ENCODE measurements at regions not wholly inside any gene's neighbourhood (a gene's known extent, or its start where the extent isn't known, plus 50 kb on each side); places are given as distances from the start of the nearest gene placed in this dataset.

DNA sequence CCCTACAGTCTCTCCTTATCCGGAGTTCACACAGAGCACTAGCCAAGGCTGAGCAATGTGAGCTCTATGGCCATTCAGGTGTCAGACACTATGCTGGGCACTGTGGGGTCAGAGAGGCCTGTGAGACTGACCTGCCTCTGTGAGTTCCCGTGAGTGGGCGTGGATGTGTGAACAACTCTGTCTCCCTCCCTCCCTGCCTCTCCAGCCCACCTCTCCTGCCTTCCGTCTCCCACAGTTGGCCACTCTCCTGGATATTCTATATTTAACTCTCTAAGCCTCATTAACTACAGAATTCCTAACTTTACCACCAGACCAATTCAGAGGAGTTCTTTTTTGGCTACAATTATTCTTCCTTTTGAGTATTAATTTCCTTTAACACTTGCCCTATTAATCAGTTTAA is 191.6 kb upstream of the NCAM1 start:
- Histone ChIP-seq H3K9me3 (ENCODE audit: control extremely low read depth in 1 of 5, control insufficient read depth in 4 of 5, insufficient read depth in 2 of 5, low read depth in 1 of 5, low read length in 4 of 5) (peaks cover 0 to 1% (median 0%) of the 10 kb centered on the region in 5 experiments), H3K27ac (ENCODE audit: insufficient read depth in 1 of 2, low read depth in 1 of 2, low read length in 2 of 2, poor library complexity in 1 of 2, severe bottlenecking in 2 of 2) (no peak overlapping the region), H3K36me3 (ENCODE audit: control insufficient read depth in 4 of 4, insufficient read depth in 4 of 4, low read length in 3 of 4) (no peaks in the 10 kb centered on the region), H3K27me3 (replicated peaks in 2 of 5; ENCODE audit: control insufficient read depth in 4 of 5, insufficient read depth in 5 of 5, low read length in 4 of 5) (peaks cover 0 to 5% (median 0%) of the 10 kb centered on the region in 5 experiments), H3K4me1 (ENCODE audit: control extremely low read depth in 1 of 4, control insufficient read depth in 4 of 4, insufficient read depth in 4 of 4, low read length in 3 of 4) (peaks cover 0 to 4% (median 0%) of the 10 kb centered on the region in 4 experiments), H3K4me3 (ENCODE audit: control insufficient read depth in 1 of 7, extremely low read depth in 1 of 7, insufficient read depth in 4 of 7, low read depth in 2 of 7, low read length in 6 of 7) (no peak overlapping the region)
- CTCF ChIA-PET = interaction anchor here (1.1 kb wide), 1 partner anchor 12 kb away, joined by 4 read pairs; no protein-coding TSS in a partner anchor
- POLR2A ChIA-PET = no interaction called here
- no peak for DNase-seq
- 100% methylated on average over 4 of the region's 4 CpGs for WGBS (ENCODE audit: insufficient coverage)

DNA sequence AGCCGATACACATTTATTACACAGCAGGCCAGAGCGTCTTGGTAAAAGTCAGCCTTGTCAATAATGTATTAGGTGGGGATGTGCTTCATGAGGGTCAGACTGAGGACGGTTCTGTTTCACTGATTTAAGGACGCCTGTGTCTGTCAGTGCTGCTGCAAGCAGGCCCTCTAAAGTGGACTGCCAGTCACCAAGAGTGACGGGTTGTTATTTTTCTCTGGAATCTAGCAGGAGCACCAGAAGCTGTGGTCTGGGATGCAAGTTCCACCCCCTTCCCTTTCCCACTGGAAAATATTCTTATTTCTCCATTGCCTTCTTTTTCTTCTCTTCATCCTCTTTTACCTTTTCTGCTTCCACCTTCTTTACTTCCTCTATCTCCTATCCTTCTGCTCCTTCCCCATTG is 191.2 kb upstream of the NCAM1 start:
- CTCF ChIA-PET = no interaction called here
- DNase-seq = no peak
- no peaks in the 10 kb centered on the region for H3K9me3 ChIP-seq (ENCODE audit: control extremely low read depth in 1 of 5, control insufficient read depth in 4 of 5, insufficient read depth in 2 of 5, low read depth in 1 of 5, low read length in 4 of 5)
- WGBS (ENCODE audit: insufficient coverage) = 97% methylated on average over 3 of the region's 5 CpGs
- POLR2A ChIA-PET = no interaction called here
- H3K36me3 ChIP-seq (ENCODE audit: control insufficient read depth in 4 of 4, insufficient read depth in 4 of 4, low read length in 3 of 4) = no peaks in the 10 kb centered on the region
- no peak overlapping the region for H3K27ac ChIP-seq (ENCODE audit: insufficient read depth in 1 of 2, low read depth in 1 of 2, low read length in 2 of 2, poor library complexity in 1 of 2, severe bottlenecking in 2 of 2)
- peaks cover 0 to 4% (median 0%) of the 10 kb centered on the region in 4 experiments for H3K4me1 ChIP-seq (ENCODE audit: control extremely low read depth in 1 of 4, control insufficient read depth in 4 of 4, insufficient read depth in 4 of 4, low read length in 3 of 4)
- no peak overlapping the region for H3K4me3 ChIP-seq (ENCODE audit: control insufficient read depth in 1 of 7, extremely low read depth in 1 of 7, insufficient read depth in 4 of 7, low read depth in 2 of 7, low read length in 6 of 7)
- peaks cover 0 to 5% (median 0%) of the 10 kb centered on the region in 5 experiments for H3K27me3 ChIP-seq (replicated peaks in 2 of 5; ENCODE audit: control insufficient read depth in 4 of 5, insufficient read depth in 5 of 5, low read length in 4 of 5)

DNA sequence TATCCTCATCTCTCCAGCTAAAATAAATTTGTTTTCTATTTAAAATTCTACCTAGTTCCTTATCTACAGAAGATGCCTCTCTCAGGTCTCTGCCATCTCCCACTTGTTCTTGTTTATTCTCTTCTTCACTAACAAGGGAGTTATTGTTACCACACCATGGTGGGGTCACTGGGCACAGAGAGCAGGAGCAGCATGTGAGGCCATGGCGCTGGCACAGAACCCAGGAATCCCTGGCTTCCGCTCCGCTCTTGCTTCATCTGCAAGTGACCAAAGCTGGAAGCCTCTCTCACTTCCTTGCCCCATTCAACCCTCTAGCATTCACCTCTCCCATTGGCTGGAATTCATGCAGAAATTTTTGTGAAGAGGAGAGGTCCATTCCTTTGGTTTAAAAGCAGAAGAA is 190.7 kb upstream of the NCAM1 start:
- peaks cover 0 to 4% (median 0%) of the 10 kb centered on the region in 4 experiments for H3K4me1 ChIP-seq (ENCODE audit: control extremely low read depth in 1 of 4, control insufficient read depth in 4 of 4, insufficient read depth in 4 of 4, low read length in 3 of 4)
- no peaks in the 10 kb centered on the region for H3K36me3 ChIP-seq (ENCODE audit: control insufficient read depth in 4 of 4, insufficient read depth in 4 of 4, low read length in 3 of 4)
- no peak overlapping the region for H3K4me3 ChIP-seq (ENCODE audit: control insufficient read depth in 1 of 7, extremely low read depth in 1 of 7, insufficient read depth in 4 of 7, low read depth in 2 of 7, low read length in 6 of 7)
- DNase-seq = no peak
- H3K9me3 ChIP-seq (ENCODE audit: control extremely low read depth in 1 of 5, control insufficient read depth in 4 of 5, insufficient read depth in 2 of 5, low read depth in 1 of 5, low read length in 4 of 5) = no peaks in the 10 kb centered on the region
- peaks cover 0 to 5% (median 0%) of the 10 kb centered on the region in 5 experiments for H3K27me3 ChIP-seq (replicated peaks in 2 of 5; ENCODE audit: control insufficient read depth in 4 of 5, insufficient read depth in 5 of 5, low read length in 4 of 5)
- no peak overlapping the region for H3K27ac ChIP-seq (ENCODE audit: insufficient read depth in 1 of 2, low read depth in 1 of 2, low read length in 2 of 2, poor library complexity in 1 of 2, severe bottlenecking in 2 of 2)
- WGBS (ENCODE audit: insufficient coverage) = 100% methylated on average over 2 of the region's 3 CpGs
- CTCF ChIA-PET = no interaction called here
- POLR2A ChIA-PET = no interaction called here

DNA sequence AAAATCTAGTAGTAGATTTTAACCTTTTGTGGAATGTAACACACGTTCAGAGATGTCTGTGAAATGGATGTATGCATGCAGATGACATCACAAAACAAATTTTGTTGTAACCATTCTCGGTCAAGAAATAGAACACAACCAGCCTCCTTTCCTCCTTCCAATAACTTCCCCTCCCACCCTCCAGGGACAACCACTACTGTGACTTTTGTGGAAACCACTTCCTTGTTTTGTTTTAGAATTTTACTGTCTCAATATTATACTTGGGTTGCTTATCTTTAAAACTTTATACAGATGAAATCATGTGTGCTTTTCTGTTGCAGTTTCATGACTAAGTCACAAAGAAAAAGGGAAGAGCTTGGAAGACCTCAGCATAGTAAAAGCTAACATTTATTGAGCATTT is 189.4 kb upstream of the NCAM1 start:
- H3K9me3 ChIP-seq (ENCODE audit: control extremely low read depth in 1 of 5, control insufficient read depth in 4 of 5, insufficient read depth in 2 of 5, low read depth in 1 of 5, low read length in 4 of 5) = no peaks in the 10 kb centered on the region
- no peak overlapping the region for H3K27ac ChIP-seq (ENCODE audit: insufficient read depth in 1 of 2, low read depth in 1 of 2, low read length in 2 of 2, poor library complexity in 1 of 2, severe bottlenecking in 2 of 2)
- DNase-seq = peak in 2 of 3 donors; percentile 27 to 30
- H3K4me1 ChIP-seq (ENCODE audit: control extremely low read depth in 1 of 4, control insufficient read depth in 4 of 4, insufficient read depth in 4 of 4, low read length in 3 of 4) = peaks cover 0 to 4% (median 0%) of the 10 kb centered on the region in 4 experiments
- ChIA-PET POLR2A (no interaction called here), CTCF (no interaction called here)
- H3K36me3 ChIP-seq (ENCODE audit: control insufficient read depth in 4 of 4, insufficient read depth in 4 of 4, low read length in 3 of 4) = no peaks in the 10 kb centered on the region
- H3K4me3 ChIP-seq (ENCODE audit: control insufficient read depth in 1 of 7, extremely low read depth in 1 of 7, insufficient read depth in 4 of 7, low read depth in 2 of 7, low read length in 6 of 7) = no peak overlapping the region
- WGBS (ENCODE audit: insufficient coverage) = no CpG with 5 or more reads among the region's 2 CpGs
- H3K27me3 ChIP-seq (replicated peaks in 2 of 5; ENCODE audit: control insufficient read depth in 4 of 5, insufficient read depth in 5 of 5, low read length in 4 of 5) = peaks cover 0 to 5% (median 0%) of the 10 kb centered on the region in 5 experiments

DNA sequence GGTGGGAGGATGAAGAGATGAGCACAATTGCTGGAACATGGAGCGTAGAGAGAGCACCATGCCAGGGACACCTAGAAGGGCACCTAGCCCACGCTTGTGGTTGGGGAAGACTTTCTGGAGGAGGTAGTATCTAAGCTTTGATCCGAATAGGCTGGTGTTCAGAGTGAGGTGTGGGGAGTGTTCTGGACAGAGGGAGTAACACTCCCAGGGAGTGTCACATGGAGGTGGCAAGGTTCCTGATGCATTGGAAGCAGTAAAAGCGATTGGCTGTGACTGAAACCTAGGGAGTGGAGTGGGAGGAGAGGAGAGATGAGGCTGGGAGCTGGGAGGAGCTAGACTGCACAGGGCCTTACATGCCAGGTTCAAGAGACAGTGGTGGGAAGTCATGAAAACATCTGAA is 188.0 kb upstream of the NCAM1 start:
- no peak for DNase-seq
- POLR2A ChIA-PET = no interaction called here
- H3K4me1 ChIP-seq (ENCODE audit: control extremely low read depth in 1 of 4, control insufficient read depth in 4 of 4, insufficient read depth in 4 of 4, low read length in 3 of 4) = peaks cover 0 to 4% (median 0%) of the 10 kb centered on the region in 4 experiments
- 100% methylated on average over 4 of the region's 4 CpGs for WGBS (ENCODE audit: insufficient coverage)
- no peaks in the 10 kb centered on the region for H3K36me3 ChIP-seq (ENCODE audit: control insufficient read depth in 4 of 4, insufficient read depth in 4 of 4, low read length in 3 of 4)
- H3K27me3 ChIP-seq (replicated peaks in 2 of 5; ENCODE audit: control insufficient read depth in 4 of 5, insufficient read depth in 5 of 5, low read length in 4 of 5) = peaks cover 0 to 5% (median 0%) of the 10 kb centered on the region in 5 experiments
- no peaks in the 10 kb centered on the region for H3K9me3 ChIP-seq (ENCODE audit: control extremely low read depth in 1 of 5, control insufficient read depth in 4 of 5, insufficient read depth in 2 of 5, low read depth in 1 of 5, low read length in 4 of 5)
- H3K27ac ChIP-seq (ENCODE audit: insufficient read depth in 1 of 2, low read depth in 1 of 2, low read length in 2 of 2, poor library complexity in 1 of 2, severe bottlenecking in 2 of 2) = no peak overlapping the region
- no peak overlapping the region for H3K4me3 ChIP-seq (ENCODE audit: control insufficient read depth in 1 of 7, extremely low read depth in 1 of 7, insufficient read depth in 4 of 7, low read depth in 2 of 7, low read length in 6 of 7)
- CTCF ChIA-PET = no interaction called here

DNA sequence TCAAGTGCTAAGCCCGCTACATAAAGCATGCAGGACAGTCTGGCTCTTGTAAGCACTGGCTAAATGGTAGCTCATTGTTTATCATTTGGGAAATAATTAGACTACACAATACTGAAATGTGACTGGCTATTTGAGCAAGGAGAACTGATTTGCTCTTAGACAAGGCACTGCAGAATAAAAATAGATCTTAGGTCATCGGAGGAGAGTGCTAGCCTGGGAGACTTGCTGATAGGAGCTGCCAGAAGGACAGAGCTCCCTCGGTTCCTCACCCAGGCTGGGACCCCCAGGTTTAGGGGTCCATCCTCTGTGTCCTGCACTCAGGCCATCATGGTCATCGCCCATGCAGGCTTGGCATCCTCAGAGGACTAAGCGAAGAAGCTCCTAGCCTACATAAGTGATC is 184.4 kb upstream of the NCAM1 start:
- peaks cover 0 to 5% (median 0%) of the 10 kb centered on the region in 5 experiments for H3K27me3 ChIP-seq (replicated peaks in 2 of 5; ENCODE audit: control insufficient read depth in 4 of 5, insufficient read depth in 5 of 5, low read length in 4 of 5)
- WGBS (ENCODE audit: insufficient coverage) = 98% methylated on average over 4 of the region's 5 CpGs
- CTCF ChIA-PET = no interaction called here
- H3K4me1 ChIP-seq (ENCODE audit: control extremely low read depth in 1 of 4, control insufficient read depth in 4 of 4, insufficient read depth in 4 of 4, low read length in 3 of 4) = peaks cover 0 to 4% (median 0%) of the 10 kb centered on the region in 4 experiments
- no peaks in the 10 kb centered on the region for H3K9me3 ChIP-seq (ENCODE audit: control extremely low read depth in 1 of 5, control insufficient read depth in 4 of 5, insufficient read depth in 2 of 5, low read depth in 1 of 5, low read length in 4 of 5)
- H3K36me3 ChIP-seq (ENCODE audit: control insufficient read depth in 4 of 4, insufficient read depth in 4 of 4, low read length in 3 of 4) = no peaks in the 10 kb centered on the region
- DNase-seq = no peak
- H3K4me3 ChIP-seq (ENCODE audit: control insufficient read depth in 1 of 7, extremely low read depth in 1 of 7, insufficient read depth in 4 of 7, low read depth in 2 of 7, low read length in 6 of 7) = no peak overlapping the region
- POLR2A ChIA-PET = interaction anchor here (0.6 kb wide), 1 partner anchor 94 kb away, joined by 3 read pairs; no protein-coding TSS in a partner anchor
- no peak overlapping the region for H3K27ac ChIP-seq (ENCODE audit: insufficient read depth in 1 of 2, low read depth in 1 of 2, low read length in 2 of 2, poor library complexity in 1 of 2, severe bottlenecking in 2 of 2)

DNA sequence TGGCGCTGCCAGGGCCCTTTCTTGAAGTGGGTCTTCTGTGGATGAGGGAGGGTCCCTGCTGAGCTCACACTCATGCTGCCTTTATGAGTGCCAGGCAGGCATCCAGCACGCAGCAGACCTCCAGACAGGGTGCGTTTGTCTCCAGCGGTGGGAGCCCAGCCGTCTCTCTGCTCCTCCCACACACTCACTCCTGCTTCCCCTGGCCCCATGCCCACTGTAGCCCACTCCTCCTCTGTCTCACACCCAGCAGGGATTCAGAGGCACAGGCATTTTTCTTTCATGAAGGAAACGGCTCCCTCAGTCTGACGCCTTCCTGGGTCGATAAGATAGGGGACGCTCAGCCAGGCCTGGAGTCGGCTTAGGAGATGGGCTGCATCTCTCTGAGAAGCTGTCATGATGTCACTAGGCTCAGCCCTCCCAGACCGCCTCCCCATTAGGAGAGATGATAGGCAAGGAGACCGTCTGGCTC is 183.9 kb upstream of the NCAM1 start:
- ChIA-PET CTCF (no interaction called here), POLR2A (no interaction called here)
- Histone ChIP-seq H3K27me3 (replicated peaks in 2 of 5; ENCODE audit: control insufficient read depth in 4 of 5, insufficient read depth in 5 of 5, low read length in 4 of 5) (peaks cover 0 to 5% (median 0%) of the 10 kb centered on the region in 5 experiments), H3K4me1 (ENCODE audit: control extremely low read depth in 1 of 4, control insufficient read depth in 4 of 4, insufficient read depth in 4 of 4, low read length in 3 of 4) (peaks cover 0 to 2% (median 0%) of the 10 kb centered on the region in 4 experiments), H3K27ac (ENCODE audit: insufficient read depth in 1 of 2, low read depth in 1 of 2, low read length in 2 of 2, poor library complexity in 1 of 2, severe bottlenecking in 2 of 2) (no peak overlapping the region), H3K9me3 (ENCODE audit: control extremely low read depth in 1 of 5, control insufficient read depth in 4 of 5, insufficient read depth in 2 of 5, low read depth in 1 of 5, low read length in 4 of 5) (no peaks in the 10 kb centered on the region), H3K4me3 (ENCODE audit: control insufficient read depth in 1 of 7, extremely low read depth in 1 of 7, insufficient read depth in 4 of 7, low read depth in 2 of 7, low read length in 6 of 7) (no peak overlapping the region), H3K36me3 (ENCODE audit: control insufficient read depth in 4 of 4, insufficient read depth in 4 of 4, low read length in 3 of 4) (no peaks in the 10 kb centered on the region)
- DNase-seq = no peak
- WGBS (ENCODE audit: insufficient coverage) = 71% methylated on average over 12 of the region's 12 CpGs
